Liver (tissue), 8 donors: ENCODE measurements at regions not wholly inside any gene's neighbourhood (a gene's known extent, or its start where the extent isn't known, plus 50 kb on each side); places are given as distances from the start of the nearest gene placed in this dataset.

ENCODE experiments used
- DNase-seq: peaks from one replicate; pipeline ENCODE4 v3.0.0-alpha.2; 2017; ENCODE audit warnings: low spot score
- H3K27ac ChIP-seq, 2 donors: one replicate each; pipeline ENCODE4 v1.7.0; 2013; ENCODE audit warnings: inconsistent platforms in 2 of 2, low read length in 2 of 2, control low read depth in 1 of 2, low read depth in 1 of 2, mild to moderate bottlenecking in 1 of 2
- H3K27me3 ChIP-seq, 4 donors: one replicate each; pipeline versions ENCODE4 v1.6.1 to v1.7.0; 2013; ENCODE audit warnings: low read length in 3 of 4, inconsistent platforms in 1 of 4, mild to moderate bottlenecking in 1 of 4, moderate library complexity in 1 of 4; ENCODE audit not compliant: control insufficient read depth in 4 of 4, insufficient read depth in 4 of 4
- H3K36me3 ChIP-seq, 4 donors: one replicate each; pipeline versions ENCODE4 v1.6.1 to v1.7.0; 2013; ENCODE audit warnings: low read length in 3 of 4, mild to moderate bottlenecking in 3 of 4, low read depth in 1 of 4, moderate library complexity in 1 of 4; ENCODE audit not compliant: control insufficient read depth in 4 of 4, insufficient read depth in 3 of 4
- H3K4me1 ChIP-seq, 4 donors: one replicate each; pipeline versions ENCODE4 v1.6.1 to v1.7.0; 2013; ENCODE audit warnings: low read length in 3 of 4, mild to moderate bottlenecking in 3 of 4, moderate library complexity in 1 of 4; ENCODE audit not compliant: control insufficient read depth in 4 of 4, insufficient read depth in 4 of 4
- H3K4me3 ChIP-seq, 3 donors: one replicate each; pipeline versions ENCODE4 v1.6.1 to v1.7.0; 2013; ENCODE audit warnings: low read length in 3 of 3, control low read depth in 1 of 3, low read depth in 1 of 3, mild to moderate bottlenecking in 1 of 3
- H3K9ac ChIP-seq, 2 donors: one replicate each; pipeline ENCODE4 v1.7.0; 2013; ENCODE audit warnings: low read length in 2 of 2, mild to moderate bottlenecking in 2 of 2, moderate library complexity in 2 of 2, control low read depth in 1 of 2, low read depth in 1 of 2
- H3K9me3 ChIP-seq, 4 donors: one replicate each; pipeline versions ENCODE4 v1.6.1 to v1.7.0; 2013; ENCODE audit warnings: low read length in 3 of 4; ENCODE audit not compliant: control insufficient read depth in 4 of 4
- CTCF ChIP-seq: fragments of 150-350 bp; IDR thresholded peaks from 2 replicates; pipeline ENCODE4 v1.5.1; 2017; ENCODE audit warnings: improper control_type of control experiment, low read depth, low read length; ENCODE audit not compliant: missing input control
- EGR1 ChIP-seq, 2 donors: IDR thresholded peaks; 2 replicates each; pipeline ENCODE4 v1.6.1; 2016 to 2018; ENCODE audit warnings: antibody characterized with exemption in 2 of 2, low read depth in 2 of 2
- FOXA1 ChIP-seq: IDR thresholded peaks from 2 replicates; pipeline ENCODE4 v1.6.1; 2016; ENCODE audit warnings: antibody characterized with exemption
- FOXA2 ChIP-seq: IDR thresholded peaks from 2 replicates; pipeline ENCODE4 v1.6.1; 2016; ENCODE audit warnings: antibody characterized with exemption
- GABPA ChIP-seq, 2 donors: IDR thresholded peaks in 1 of 2; conservative IDR thresholded peaks in 1 of 2; 2 replicates each; pipeline ENCODE4 v1.6.1; 2016; ENCODE audit warnings: antibody characterized with exemption in 2 of 2, mild to moderate bottlenecking in 1 of 2, moderate library complexity in 1 of 2
- HNF4A ChIP-seq, 2 donors: conservative IDR thresholded peaks; 2 replicates each; pipeline ENCODE4 v1.6.1; 2016; ENCODE audit warnings: antibody characterized with exemption in 2 of 2, mild to moderate bottlenecking in 2 of 2
- HNF4G ChIP-seq: IDR thresholded peaks from 2 replicates; pipeline ENCODE4 v1.6.1; 2016; ENCODE audit warnings: antibody characterized with exemption
- JUND ChIP-seq, 2 donors: IDR thresholded peaks; 2 replicates each; pipeline ENCODE4 v1.6.1; 2016; ENCODE audit warnings: antibody characterized with exemption in 2 of 2
- NR2F2 ChIP-seq: IDR thresholded peaks from 2 replicates; pipeline ENCODE4 v1.6.1; 2016; ENCODE audit warnings: antibody characterized with exemption
- RAD21 ChIP-seq, 2 donors: IDR thresholded peaks; 2 replicates each; pipeline ENCODE4 v1.6.1; 2016; ENCODE audit warnings: antibody characterized with exemption in 2 of 2, mild to moderate bottlenecking in 2 of 2
- RXRA ChIP-seq, 2 donors: IDR thresholded peaks; 2 replicates each; pipeline ENCODE4 v1.6.1; 2017 to 2018; ENCODE audit warnings: antibody characterized with exemption in 2 of 2, mild to moderate bottlenecking in 1 of 2
- SP1 ChIP-seq: IDR thresholded peaks from 2 replicates; pipeline ENCODE4 v1.6.1; 2018; ENCODE audit warnings: antibody characterized with exemption, mild to moderate bottlenecking
- TAF1 ChIP-seq: conservative IDR thresholded peaks from 2 replicates; pipeline ENCODE4 v1.6.1; 2016; ENCODE audit warnings: antibody characterized with exemption, mild to moderate bottlenecking
- YY1 ChIP-seq: IDR thresholded peaks from 2 replicates; pipeline ENCODE4 v1.6.1; 2016; ENCODE audit warnings: antibody characterized with exemption, mild to moderate bottlenecking
- WGBS: extraction: QIAGEN DNeasy Blood & Tissue Kit; methylation state at CpG from one replicate; pipeline ENCODE4 v1.1.7; 2013; 5-methylcytosine and 5-hydroxymethylcytosine counted together
- TF ChIP-seq, protein P1 (sequence below): IDR thresholded peaks from 2 replicates; pipeline ENCODE4 v1.6.1; 2016; ENCODE audit warnings: antibody characterized with exemption
- TF ChIP-seq, protein P2 (sequence below): IDR thresholded peaks from 2 replicates; pipeline ENCODE4 v1.6.1; 2016; ENCODE audit warnings: antibody characterized with exemption, mild to moderate bottlenecking
- TF ChIP-seq, protein P3 (sequence below): IDR thresholded peaks from 2 replicates; pipeline ENCODE4 v1.6.1; 2016; ENCODE audit warnings: antibody characterized with exemption
- TF ChIP-seq, protein P4 (sequence below): IDR thresholded peaks from 2 replicates; pipeline ENCODE4 v1.6.1; 2016; ENCODE audit warnings: antibody characterized with exemption
- donor health status: healthy.
- donor health status: healthy.
- donor health status: healthy.
- donor health status: healthy.
- donor health status: healthy.

- WGBS: 74% methylated on average over 1 of the region's 1 CpG
- Histone ChIP-seq H3K4me1 (peaks cover 0 to 6% (median 0%) of the 10 kb centered on the region in 4 donors), H3K27ac (no peak overlapping the region), H3K4me3 (no peak overlapping the region), H3K9ac (no peak overlapping the region), H3K27me3 (no peaks in the 10 kb centered on the region), H3K9me3 (no peaks in the 10 kb centered on the region), H3K36me3 (no peaks in the 10 kb centered on the region)
- TF ChIP-seq, protein P1, sequence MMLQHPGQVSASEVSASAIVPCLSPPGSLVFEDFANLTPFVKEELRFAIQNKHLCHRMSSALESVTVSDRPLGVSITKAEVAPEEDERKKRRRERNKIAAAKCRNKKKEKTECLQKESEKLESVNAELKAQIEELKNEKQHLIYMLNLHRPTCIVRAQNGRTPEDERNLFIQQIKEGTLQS: no peak
- DNase-seq: no peak
These were observed 1035.3 kb upstream of the GJE1 start for GRCh38 chr6:141097471-141097870.

DNA sequence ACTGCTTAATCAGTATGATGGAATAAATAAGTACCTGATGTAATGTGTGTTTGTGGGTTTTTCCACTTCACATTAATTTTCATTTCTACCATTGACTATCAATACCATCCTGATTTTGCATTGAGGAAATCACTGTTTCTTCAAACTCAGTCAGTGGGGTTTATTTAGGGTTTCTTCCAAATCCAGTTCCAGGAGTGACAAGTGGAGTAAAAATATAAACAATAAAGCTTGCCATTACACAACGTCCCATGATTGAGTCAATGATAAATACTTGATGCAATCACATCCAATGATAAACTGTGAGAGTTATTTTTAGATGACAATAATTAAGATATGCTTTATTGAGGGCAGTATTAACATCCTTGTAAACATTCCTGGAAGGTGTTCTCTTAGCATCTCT lies 1037.4 kb upstream of the GJE1 start:
- DNase-seq: no peak
- Histone ChIP-seq H3K4me3 (no peak overlapping the region), H3K9ac (no peak overlapping the region), H3K27ac (no peak overlapping the region), H3K9me3 (no peaks in the 10 kb centered on the region), H3K36me3 (no peaks in the 10 kb centered on the region), H3K4me1 (peaks cover 0 to 6% (median 0%) of the 10 kb centered on the region in 4 donors), H3K27me3 (no peaks in the 10 kb centered on the region)
- TF ChIP-seq HNF4A (conservative IDR thresholded peaks at IDR 0.05) (peak in 1 of 2 donors; percentile 30), RXRA (IDR thresholded peaks at IDR 0.05) (peak in 1 of 2 donors; percentile 35)
- TF ChIP-seq, protein P1: no peak
- 25% methylated on average over 1 of the region's 1 CpG for WGBS

GRCh38 chr6:141088171-141088570 lies 1044.6 kb upstream of the GJE1 start:
- TF ChIP-seq CTCF (no peak), EGR1 (IDR thresholded peaks at IDR 0.05; ENCODE audit: low read depth in 2 of 2) (peak in 1 of 2 donors; percentile 26), SP1 (peak; percentile 65), RAD21 (IDR thresholded peaks at IDR 0.05) (peak; percentile 64 to 70), FOXA1 (peak; percentile 58), TAF1 (no peak), NR2F2 (no peak), RXRA (IDR thresholded peaks at IDR 0.05) (peak; percentile 49 to 75), HNF4G (peak; percentile 13), HNF4A (conservative IDR thresholded peaks at IDR 0.05) (peak; percentile 84 to 94), FOXA2 (peak; percentile 57), JUND (IDR thresholded peaks at IDR 0.05) (no peak), GABPA (IDR thresholded peaks at IDR 0.05 in 1 of 2, conservative IDR thresholded peaks at IDR 0.05 in 1 of 2) (peak in 1 of 2 donors; percentile 11), YY1 (peak; percentile 42)
- TF ChIP-seq, protein P2, sequence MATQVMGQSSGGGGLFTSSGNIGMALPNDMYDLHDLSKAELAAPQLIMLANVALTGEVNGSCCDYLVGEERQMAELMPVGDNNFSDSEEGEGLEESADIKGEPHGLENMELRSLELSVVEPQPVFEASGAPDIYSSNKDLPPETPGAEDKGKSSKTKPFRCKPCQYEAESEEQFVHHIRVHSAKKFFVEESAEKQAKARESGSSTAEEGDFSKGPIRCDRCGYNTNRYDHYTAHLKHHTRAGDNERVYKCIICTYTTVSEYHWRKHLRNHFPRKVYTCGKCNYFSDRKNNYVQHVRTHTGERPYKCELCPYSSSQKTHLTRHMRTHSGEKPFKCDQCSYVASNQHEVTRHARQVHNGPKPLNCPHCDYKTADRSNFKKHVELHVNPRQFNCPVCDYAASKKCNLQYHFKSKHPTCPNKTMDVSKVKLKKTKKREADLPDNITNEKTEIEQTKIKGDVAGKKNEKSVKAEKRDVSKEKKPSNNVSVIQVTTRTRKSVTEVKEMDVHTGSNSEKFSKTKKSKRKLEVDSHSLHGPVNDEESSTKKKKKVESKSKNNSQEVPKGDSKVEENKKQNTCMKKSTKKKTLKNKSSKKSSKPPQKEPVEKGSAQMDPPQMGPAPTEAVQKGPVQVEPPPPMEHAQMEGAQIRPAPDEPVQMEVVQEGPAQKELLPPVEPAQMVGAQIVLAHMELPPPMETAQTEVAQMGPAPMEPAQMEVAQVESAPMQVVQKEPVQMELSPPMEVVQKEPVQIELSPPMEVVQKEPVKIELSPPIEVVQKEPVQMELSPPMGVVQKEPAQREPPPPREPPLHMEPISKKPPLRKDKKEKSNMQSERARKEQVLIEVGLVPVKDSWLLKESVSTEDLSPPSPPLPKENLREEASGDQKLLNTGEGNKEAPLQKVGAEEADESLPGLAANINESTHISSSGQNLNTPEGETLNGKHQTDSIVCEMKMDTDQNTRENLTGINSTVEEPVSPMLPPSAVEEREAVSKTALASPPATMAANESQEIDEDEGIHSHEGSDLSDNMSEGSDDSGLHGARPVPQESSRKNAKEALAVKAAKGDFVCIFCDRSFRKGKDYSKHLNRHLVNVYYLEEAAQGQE: peak; percentile 58
- TF ChIP-seq, protein P1: no peak
- TF ChIP-seq, protein P3, sequence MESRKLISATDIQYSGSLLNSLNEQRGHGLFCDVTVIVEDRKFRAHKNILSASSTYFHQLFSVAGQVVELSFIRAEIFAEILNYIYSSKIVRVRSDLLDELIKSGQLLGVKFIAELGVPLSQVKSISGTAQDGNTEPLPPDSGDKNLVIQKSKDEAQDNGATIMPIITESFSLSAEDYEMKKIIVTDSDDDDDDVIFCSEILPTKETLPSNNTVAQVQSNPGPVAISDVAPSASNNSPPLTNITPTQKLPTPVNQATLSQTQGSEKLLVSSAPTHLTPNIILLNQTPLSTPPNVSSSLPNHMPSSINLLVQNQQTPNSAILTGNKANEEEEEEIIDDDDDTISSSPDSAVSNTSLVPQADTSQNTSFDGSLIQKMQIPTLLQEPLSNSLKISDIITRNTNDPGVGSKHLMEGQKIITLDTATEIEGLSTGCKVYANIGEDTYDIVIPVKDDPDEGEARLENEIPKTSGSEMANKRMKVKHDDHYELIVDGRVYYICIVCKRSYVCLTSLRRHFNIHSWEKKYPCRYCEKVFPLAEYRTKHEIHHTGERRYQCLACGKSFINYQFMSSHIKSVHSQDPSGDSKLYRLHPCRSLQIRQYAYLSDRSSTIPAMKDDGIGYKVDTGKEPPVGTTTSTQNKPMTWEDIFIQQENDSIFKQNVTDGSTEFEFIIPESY: peak; percentile 68
- TF ChIP-seq, protein P4, sequence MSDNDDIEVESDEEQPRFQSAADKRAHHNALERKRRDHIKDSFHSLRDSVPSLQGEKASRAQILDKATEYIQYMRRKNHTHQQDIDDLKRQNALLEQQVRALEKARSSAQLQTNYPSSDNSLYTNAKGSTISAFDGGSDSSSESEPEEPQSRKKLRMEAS: peak; percentile 35
- no peaks in the 10 kb centered on the region for H3K9me3 ChIP-seq
- no peak overlapping the region for H3K4me3 ChIP-seq
- H3K9ac ChIP-seq: no peak overlapping the region
- H3K27ac ChIP-seq: peak overlapping the region; percentile 28 to 30
- DNase-seq: no peak
- peaks cover 0 to 12% (median 0%) of the 10 kb centered on the region in 4 donors for H3K4me1 ChIP-seq
- no peaks in the 10 kb centered on the region for H3K36me3 ChIP-seq
- H3K27me3 ChIP-seq: no peaks in the 10 kb centered on the region
